GM19438 (cell line): ENCODE measurements at regions not wholly inside any gene's neighbourhood (a gene's known extent, or its start where the extent isn't known, plus 50 kb on each side); places are given as distances from the start of the nearest gene placed in this dataset.
"Not testable (repeated sequence)": the region's sequence is repeated elsewhere in the genome, so short reads cannot be mapped to it uniquely, and the experiment has no call there.

Experiments used
- ATAC-seq: cut with Tn5 transposase; IDR thresholded peaks from one replicate; pipeline ENCODE4 v1.9.1; 2021; ENCODE audit warnings: low read depth; ENCODE audit not compliant: unreplicated experiment

GRCh38 chr12:54716261-54716660 lies 68.1 kb upstream of the DCD start:
- ATAC-seq, result no peak

GRCh38 chr12:54713876-54714275 lies 65.7 kb upstream of the DCD start:
- not testable (repeated sequence) for ATAC-seq

- no peak for ATAC-seq
Observed at GRCh38 chr12:54711669-54712068, 63.5 kb upstream of the DCD start.

GRCh38 chr12:54708826-54709225 lies 60.7 kb upstream of the DCD start:
- ATAC-seq, result no peak

- no peak for ATAC-seq
Observed at GRCh38 chr12:54704202-54704601, 56.0 kb upstream of the DCD start.

- peak; percentile 68 for ATAC-seq
Observed at GRCh38 chr12:54701940-54702592, 53.9 kb upstream of the DCD start.

GRCh38 chr12:54700849-54701248 lies 52.7 kb upstream of the DCD start:
- no peak for ATAC-seq

GRCh38 chr12:54700301-54700700 lies 52.1 kb upstream of the DCD start:
- ATAC-seq, result no peak
